Thyroid gland (tissue), 4 donors: ENCODE measurements at regions not wholly inside any gene's neighbourhood (a gene's known extent, or its start where the extent isn't known, plus 50 kb on each side); places are given as distances from the start of the nearest gene placed in this dataset.

Experiments
- POLR2A ChIP-seq, 2 donors: fragments of 450-650 bp; IDR thresholded peaks; one replicate each; pipeline ENCODE4 v1.6.1; 2017; ENCODE audit warnings: antibody characterized with exemption in 2 of 2, mild to moderate bottlenecking in 2 of 2, moderate library complexity in 1 of 2
- TF ChIP-seq, protein P1 (sequence below), 6 experiments: fragments of 200-600 bp in 3 of 6; fragments of 450-650 bp in 3 of 6; sonication (generic) in 3 of 6; IDR thresholded peaks; one replicate each; pipeline ENCODE4 v1.5.1; 2016 to 2019; ENCODE audit warnings: antibody characterized with exemption in 6 of 6, mild to moderate bottlenecking in 2 of 6, inconsistent platforms in 1 of 6, moderate library complexity in 1 of 6

DNA sequence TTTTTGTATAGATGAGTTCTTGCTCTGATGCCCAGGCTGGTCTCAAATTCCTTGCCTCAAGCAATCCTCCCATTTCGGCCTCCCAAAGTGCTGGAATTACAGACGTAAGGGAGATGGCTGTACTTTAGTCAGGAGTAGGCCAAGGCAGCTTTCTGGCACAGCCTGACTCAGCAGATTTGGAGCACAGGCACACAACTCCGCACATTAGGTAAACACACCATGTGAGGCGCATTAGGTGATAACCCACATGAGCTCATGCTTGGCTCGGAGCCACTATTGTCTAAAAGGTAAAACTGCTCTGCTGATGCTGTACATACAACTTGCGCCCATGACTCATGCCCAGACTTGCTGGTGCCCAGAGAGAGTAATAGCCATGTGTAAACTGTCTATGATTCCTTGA is 1157.9 kb downstream of the TAF11L14 start:
- TF ChIP-seq, protein P1, sequence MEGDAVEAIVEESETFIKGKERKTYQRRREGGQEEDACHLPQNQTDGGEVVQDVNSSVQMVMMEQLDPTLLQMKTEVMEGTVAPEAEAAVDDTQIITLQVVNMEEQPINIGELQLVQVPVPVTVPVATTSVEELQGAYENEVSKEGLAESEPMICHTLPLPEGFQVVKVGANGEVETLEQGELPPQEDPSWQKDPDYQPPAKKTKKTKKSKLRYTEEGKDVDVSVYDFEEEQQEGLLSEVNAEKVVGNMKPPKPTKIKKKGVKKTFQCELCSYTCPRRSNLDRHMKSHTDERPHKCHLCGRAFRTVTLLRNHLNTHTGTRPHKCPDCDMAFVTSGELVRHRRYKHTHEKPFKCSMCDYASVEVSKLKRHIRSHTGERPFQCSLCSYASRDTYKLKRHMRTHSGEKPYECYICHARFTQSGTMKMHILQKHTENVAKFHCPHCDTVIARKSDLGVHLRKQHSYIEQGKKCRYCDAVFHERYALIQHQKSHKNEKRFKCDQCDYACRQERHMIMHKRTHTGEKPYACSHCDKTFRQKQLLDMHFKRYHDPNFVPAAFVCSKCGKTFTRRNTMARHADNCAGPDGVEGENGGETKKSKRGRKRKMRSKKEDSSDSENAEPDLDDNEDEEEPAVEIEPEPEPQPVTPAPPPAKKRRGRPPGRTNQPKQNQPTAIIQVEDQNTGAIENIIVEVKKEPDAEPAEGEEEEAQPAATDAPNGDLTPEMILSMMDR (IDR thresholded peaks at IDR 0.05): no peak
- TF ChIP-seq POLR2A (IDR thresholded peaks at IDR 0.05): no peak
